NAMALWA (cell line): ENCODE measurements at regions not wholly inside any gene's neighbourhood (a gene's known extent, or its start where the extent isn't known, plus 50 kb on each side); places are given as distances from the start of the nearest gene placed in this dataset.

ENCODE experiments used
- DNase-seq: peaks from one replicate; pipeline ENCODE4 v3.0.0-alpha.2; 2015; ENCODE audit warnings: low spot score

GRCh38 chr2:172204309-172204708 is 101.6 kb upstream of the DLX2 start:
- DNase-seq: no peak

GRCh38 chr2:172204762-172205161 is 102.1 kb upstream of the DLX2 start:
- DNase-seq: no peak

- DNase-seq: no peak
Observed at GRCh38 chr2:172205292-172205691, 102.6 kb upstream of the DLX2 start.

- no peak for DNase-seq
Observed at GRCh38 chr2:172207911-172208310, 105.2 kb upstream of the DLX2 start.

GRCh38 chr2:172208791-172209325 is 106.2 kb upstream of the DLX2 start:
- DNase-seq: no peak

GRCh38 chr2:172210599-172210998 is 107.9 kb upstream of the DLX2 start:
- no peak for DNase-seq

- no peak for DNase-seq
Observed at GRCh38 chr2:172211512-172211911, 108.8 kb upstream of the DLX2 start.

GRCh38 chr2:172213116-172213860 is 110.6 kb upstream of the DLX2 start:
- DNase-seq: no peak

- no peak for DNase-seq
Observed at GRCh38 chr2:172214252-172214651, 111.6 kb upstream of the DLX2 start.

- DNase-seq: no peak
Observed at GRCh38 chr2:172215172-172215935, 112.7 kb upstream of the DLX2 start.

GRCh38 chr2:172215936-172216335 is 113.2 kb upstream of the DLX2 start:
- DNase-seq: no peak

GRCh38 chr2:172216477-172216876 is 113.8 kb upstream of the DLX2 start:
- no peak for DNase-seq

- no peak for DNase-seq
Observed at GRCh38 chr2:172219201-172219600, 116.5 kb upstream of the DLX2 start.

GRCh38 chr2:172220121-172220520 is 117.4 kb upstream of the DLX2 start:
- no peak for DNase-seq

- no peak for DNase-seq
Observed at GRCh38 chr2:172223601-172224054, 120.9 kb upstream of the DLX2 start.

- no peak for DNase-seq
Observed at GRCh38 chr2:172225786-172226185, 123.1 kb upstream of the DLX2 start.

GRCh38 chr2:172226244-172227061 is 123.8 kb upstream of the DLX2 start:
- no peak for DNase-seq

GRCh38 chr2:172227719-172228118 is 125.0 kb upstream of the DLX2 start:
- no peak for DNase-seq

- DNase-seq: no peak
Observed at GRCh38 chr2:172228177-172228808, 125.6 kb upstream of the DLX2 start.

- DNase-seq: no peak
Observed at GRCh38 chr2:172229125-172229524, 126.4 kb upstream of the DLX2 start.

- no peak for DNase-seq
Observed at GRCh38 chr2:172230332-172230888, 127.7 kb upstream of the DLX2 start.
